NCI-H187 treated with DMSO at 0.1 percent for 48 hours (cell line): ENCODE measurements at regions not wholly inside any gene's neighbourhood (a gene's known extent, or its start where the extent isn't known, plus 50 kb on each side); places are given as distances from the start of the nearest gene placed in this dataset.

ENCODE experiments used
- DNase-seq: peaks from one replicate; lab custom pipeline; 2025; lab: John Stamatoyannopoulos, UW

DNA sequence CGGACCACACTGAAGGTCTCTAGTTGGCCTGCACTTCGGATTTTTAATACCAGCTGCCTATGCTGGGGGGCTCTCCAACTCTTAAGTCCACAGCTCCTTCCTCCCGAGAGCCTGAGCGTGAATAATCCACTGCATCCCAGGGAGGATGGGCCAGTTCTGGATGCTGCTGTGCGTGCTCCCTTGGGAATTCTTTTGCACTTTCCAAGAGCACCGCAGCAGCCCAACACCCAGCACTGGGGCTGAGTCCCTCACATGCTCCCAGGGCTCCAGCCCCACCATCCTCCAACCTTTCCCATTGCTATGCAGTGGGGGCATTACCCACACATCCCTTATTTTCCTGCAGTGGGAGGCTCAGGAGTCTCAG lies 136.4 kb upstream of the IQSEC1 start:
- no peak for DNase-seq

DNA sequence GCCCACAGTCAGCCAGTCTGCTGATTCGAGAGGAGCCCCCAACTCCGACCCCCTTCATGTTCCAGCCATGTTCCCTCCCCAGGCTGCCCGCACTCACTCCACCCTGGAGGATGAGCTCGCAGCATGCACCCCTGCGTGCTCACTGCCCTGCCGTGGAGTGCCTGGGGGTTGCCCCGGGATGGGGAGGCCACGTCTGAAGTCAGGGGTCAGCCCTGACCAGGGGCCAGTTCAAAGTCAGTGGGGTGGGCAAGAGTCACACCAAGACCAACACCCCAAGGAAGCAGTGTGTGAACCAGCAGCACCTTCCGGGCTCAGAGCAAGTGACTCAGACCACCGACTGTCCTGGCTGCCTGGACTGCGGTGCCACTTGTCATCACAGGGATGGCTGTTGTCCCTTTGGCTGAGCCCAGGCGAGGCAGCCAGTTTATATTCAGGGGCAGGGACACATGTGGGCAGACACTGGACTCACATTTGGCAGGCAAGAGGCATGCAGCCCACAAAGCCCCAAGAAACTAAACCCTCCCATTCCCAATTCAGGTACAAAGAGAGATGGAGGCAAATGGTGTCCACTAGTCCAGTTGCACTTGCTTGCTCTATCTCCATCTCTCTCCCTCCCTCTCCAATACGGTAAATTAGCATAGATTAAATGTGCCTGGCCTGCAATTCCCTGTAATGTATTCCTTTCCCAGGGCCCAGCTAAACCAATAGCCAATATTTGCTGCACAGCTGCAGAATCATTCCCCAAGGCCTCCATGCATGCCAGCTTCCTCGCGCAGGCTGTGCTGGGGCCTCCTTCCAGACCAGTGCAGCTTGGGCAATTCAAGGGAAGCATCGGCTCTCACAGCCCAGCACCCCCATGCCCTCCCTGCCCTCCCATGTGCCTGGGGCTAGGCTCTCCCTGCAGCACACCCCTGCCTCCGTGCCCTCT lies 135.7 kb upstream of the IQSEC1 start:
- DNase-seq = no peak

DNA sequence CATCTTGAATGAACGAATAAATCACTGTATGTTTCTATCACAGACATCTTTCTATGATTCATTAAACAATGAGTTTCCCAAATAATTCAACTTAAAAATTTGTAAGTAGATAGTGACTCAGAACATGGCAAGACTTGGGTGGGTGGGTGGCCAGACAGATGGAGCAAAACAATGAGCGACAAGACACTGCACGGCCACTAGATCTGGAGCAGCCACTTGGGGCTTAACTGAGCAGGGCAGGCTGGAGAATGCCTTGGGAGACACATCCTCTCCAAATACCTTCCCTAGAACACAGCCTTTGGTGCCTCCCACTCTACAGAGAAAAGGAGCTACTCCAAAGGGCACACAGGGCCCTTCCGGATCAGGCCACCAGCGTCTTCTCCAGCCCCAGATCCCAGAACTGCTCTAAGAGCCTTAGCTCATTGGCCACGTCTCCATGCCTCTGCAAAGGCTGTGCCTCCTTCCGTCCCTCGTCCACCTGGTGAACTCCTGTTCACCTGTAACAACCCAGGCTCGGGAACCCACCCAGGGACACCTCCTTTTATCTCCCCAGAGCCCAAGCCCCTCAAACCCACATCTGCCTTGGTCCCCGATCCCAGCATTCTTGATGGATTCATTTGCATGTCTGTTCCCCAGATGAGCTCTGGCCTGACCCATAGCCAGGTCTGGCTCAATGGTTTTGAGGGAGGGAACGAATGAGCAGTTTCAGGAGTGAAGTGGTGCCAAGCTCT lies 134.9 kb upstream of the IQSEC1 start:
- DNase-seq = no peak

- no peak for DNase-seq
Observed at GRCh38 chr3:13207578-13207922, 134.3 kb upstream of the IQSEC1 start.

- DNase-seq = no peak
Observed at GRCh38 chr3:13206799-13207577, 133.8 kb upstream of the IQSEC1 start.

DNA sequence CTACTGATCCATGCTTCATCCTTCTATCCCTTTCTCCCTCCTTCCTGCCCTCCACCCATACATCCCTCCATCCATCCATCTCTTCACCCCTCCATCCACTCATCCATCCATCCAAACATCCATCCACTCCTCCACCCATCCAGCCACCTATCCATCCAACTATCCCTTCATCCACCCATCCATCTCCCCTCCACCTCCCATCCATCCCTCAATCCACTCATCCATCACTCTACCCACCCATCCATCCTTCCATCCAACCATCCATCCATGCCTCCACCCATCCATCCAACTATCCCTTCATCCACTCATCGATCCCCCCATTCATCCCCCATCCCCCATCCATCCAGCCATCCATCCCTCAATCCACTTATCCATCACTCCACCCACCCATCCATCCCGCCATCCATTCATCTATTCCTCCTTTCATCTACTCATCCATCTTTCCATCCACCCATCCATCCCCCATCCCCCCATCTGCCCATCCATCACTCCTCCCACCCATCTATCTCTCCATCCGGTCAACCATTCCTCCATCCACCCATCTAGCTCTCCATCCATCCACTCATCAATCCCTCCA lies 132.4 kb upstream of the IQSEC1 start:
- no peak for DNase-seq

DNA sequence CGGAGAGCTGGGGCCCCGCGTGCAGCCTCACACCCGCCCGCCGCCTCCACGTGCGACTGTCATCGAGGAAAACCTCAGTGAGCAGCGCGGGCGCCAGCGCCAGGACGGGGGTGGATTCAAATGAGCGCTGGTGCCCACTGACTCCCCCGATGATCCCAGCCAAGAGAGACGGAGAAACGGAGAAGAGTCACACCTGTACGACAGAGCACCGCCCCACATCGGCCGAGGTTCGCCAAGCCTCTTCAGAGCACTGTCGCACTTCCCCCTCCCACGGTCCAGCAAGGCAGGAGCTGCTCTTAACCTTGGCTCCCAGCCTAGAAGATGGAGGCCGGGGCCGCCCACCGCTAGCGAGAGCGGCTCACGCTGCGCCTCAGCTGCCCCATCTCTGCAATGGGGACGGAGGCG lies 130.9 kb upstream of the IQSEC1 start:
- DNase-seq = no peak

DNA sequence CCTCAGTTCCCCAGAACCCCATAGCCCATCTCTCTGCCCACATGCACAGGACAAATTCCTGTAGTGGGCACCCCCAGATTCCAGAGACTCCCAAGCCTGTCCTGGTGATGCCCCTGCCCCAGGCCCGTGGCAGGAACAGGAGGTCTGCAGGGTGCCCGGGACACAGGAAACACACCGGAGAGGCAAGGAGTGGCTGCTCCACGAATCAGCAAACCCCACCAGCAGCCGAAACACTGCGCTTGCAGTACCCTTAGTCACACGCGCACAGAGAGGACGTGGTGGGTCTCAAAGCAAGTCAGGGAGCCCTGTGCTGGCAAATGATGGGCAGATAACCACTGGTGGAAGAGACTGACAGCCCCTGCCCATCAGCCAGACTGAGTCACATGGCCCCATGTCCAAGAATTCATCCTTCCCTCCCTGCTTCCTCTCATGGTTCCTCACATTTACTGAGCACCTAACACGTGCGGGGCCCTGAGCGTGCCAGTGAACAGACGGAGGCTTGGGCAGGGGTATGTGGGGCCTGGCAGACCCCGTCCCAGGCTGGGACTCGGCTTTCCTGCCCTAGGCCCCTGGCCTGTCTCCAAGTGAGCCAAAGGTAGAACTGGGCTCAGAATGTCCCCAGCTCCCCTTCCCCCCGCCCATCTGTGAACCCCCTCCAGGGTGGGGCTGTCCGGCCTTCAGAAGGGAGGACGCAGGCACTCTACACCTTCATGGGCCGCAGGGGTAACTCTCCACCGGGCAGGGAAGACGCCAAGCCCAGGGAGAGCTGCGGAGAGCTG lies 130.4 kb upstream of the IQSEC1 start:
- DNase-seq = no peak

- DNase-seq = no peak
Observed at GRCh38 chr3:13202744-13203397, 129.6 kb upstream of the IQSEC1 start.

GRCh38 chr3:13201851-13202250 lies 128.6 kb upstream of the IQSEC1 start:
- no peak for DNase-seq

DNA sequence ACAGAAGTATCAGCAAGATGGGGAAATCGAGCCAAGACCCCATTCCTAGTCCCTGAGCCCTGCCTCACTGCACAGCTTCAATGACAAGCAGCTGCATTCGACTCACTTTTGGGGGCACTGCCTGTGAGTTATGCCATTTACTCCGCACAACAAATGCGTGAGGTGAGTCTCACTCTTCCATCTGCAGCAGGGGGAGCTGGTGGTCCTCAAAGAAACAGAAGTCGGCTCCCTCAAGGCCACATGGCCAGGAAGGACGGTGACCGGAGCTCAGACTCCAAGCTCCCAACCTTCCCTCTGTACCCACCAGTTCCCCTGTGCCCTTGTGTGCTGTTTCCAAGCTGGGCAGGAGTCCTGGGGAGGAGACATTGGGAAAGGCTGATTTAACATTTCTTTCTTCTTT lies 127.7 kb upstream of the IQSEC1 start:
- no peak for DNase-seq

DNA sequence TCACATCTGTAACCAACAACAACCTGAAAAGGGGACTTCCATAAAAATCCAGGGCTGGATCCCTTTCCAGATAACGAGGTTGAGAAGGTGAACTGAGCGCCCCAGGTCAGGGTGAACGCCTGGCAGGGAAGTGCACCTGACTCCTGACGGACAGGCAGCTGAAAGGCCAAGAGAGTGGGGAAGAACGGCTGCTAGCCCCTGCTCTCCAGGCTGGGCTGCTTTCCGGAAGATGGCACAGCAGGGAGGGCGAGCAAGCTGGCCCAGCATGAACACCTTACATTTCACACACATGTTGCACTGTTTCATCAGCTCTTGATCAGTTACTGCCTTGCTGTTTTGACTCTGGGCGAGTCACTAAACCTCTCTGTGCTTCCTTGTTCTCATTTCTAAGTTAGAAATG lies 127.2 kb upstream of the IQSEC1 start:
- no peak for DNase-seq

DNA sequence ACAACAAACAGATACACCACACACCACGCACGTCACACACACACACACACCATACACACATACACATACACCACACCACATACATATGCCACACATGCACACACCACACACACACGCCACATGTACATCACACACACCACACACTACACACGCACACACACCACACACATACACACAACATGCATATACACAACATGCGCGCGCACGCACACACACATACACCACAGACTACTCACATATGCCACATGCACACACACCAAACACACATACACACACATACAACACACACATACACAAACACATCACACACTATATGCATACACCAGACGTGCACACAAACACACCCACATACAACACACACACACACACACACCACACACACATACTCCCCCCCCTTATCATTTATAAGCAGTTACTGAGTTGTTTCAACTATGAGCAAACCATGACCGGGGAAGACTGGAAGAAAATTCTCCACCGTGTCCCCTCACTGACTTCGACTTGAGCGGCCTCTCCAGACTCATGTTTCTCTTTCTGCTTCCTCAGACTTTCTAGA lies 126.7 kb upstream of the IQSEC1 start:
- DNase-seq = no peak

GRCh38 chr3:13199006-13199776 lies 126.0 kb upstream of the IQSEC1 start:
- DNase-seq = no peak

DNA sequence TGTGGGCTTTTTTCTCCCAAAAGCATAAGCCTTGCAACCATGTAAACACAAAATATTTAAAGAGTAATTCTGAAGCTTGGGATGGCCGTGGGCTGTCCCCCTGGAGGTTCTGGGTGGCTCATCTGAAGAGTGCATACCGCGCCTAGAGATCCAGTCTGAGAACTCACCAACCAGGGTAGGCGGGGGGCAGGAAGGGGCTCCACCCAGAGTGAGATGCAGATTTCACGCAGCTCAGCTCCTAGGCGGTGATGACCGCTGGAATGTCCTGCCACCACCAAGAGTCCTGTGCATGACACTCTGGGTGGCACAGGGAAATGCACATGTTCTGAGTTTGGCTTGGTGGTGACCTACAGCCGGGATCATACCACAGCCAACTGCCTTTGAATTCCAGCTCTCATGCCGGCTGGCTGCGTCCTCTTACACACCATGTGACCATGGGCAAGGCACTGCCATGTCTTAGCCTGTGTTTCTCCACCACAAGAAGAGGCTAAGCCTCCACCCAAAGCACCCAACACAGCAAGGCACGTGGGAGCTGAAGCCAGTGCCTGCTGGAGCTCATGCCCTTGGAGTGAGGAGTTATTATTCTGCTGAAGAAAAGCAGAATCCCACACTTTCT lies 125.1 kb upstream of the IQSEC1 start:
- no peak for DNase-seq

DNA sequence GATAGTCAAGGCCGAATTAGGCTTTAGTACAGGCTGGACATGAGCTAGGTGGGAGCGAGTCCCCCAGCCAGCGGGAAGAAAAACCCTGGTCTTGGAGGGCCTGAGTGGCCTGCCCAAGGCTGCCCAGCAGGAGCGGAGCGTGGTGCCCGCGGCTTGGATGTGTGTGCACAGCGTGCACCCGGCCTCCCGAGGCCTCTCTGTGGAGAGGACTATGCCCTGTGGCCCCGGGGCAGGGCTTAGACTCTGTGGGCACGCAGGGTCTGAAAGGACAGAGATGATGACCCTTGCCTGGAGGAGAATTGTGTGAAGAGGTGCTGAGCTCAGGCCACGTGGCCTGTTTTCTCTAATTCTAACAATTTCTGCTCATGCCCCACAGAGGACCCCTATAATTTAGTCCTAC lies 124.6 kb upstream of the IQSEC1 start:
- DNase-seq = no peak

GRCh38 chr3:13197281-13197680 lies 124.1 kb upstream of the IQSEC1 start:
- no peak for DNase-seq

- no peak for DNase-seq
Observed at GRCh38 chr3:13195374-13195773, 122.1 kb upstream of the IQSEC1 start.
